Dendritic cell treated with granulocyte-macrophage colony-stimulating factor and Interleukin-4, amounts not matched to agents 40 ng/mL and 50 ng/mL, for 4 days (primary cell): ENCODE measurements at regions not wholly inside any gene's neighbourhood (a gene's known extent, or its start where the extent isn't known, plus 50 kb on each side); places are given as distances from the start of the nearest gene placed in this dataset.

Experiments
- H3K27ac Mint-ChIP-seq: one replicate; pipeline ENCODE4 v1.8.0; 2022; ENCODE audit warnings: mild to moderate bottlenecking, mixed read lengths
- H3K27me3 Mint-ChIP-seq: one replicate; pipeline ENCODE4 v1.8.0; 2022; ENCODE audit warnings: mild to moderate bottlenecking, mixed read lengths
- H3K36me3 Mint-ChIP-seq: one replicate; pipeline ENCODE4 v1.8.0; 2022; ENCODE audit warnings: low read depth, mixed read lengths
- H3K4me1 Mint-ChIP-seq: one replicate; pipeline ENCODE4 v1.8.0; 2022; ENCODE audit warnings: low read depth, mixed read lengths
- H3K4me3 Mint-ChIP-seq: one replicate; pipeline ENCODE4 v1.8.0; 2022; ENCODE audit warnings: mild to moderate bottlenecking, moderate library complexity, mixed read lengths
- H3K9me3 Mint-ChIP-seq: one replicate; pipeline ENCODE4 v1.8.0; 2022; ENCODE audit warnings: mixed read lengths
- intact Hi-C: fragments of 100-400 bp; cut with micrococcal nuclease; formaldehyde crosslinking; loops from one replicate; pipeline ENCODE4 v1.15.0; 2022

GRCh38 chr16:6309271-6309670, 1023.4 kb upstream of the RBFOX1 start:
- H3K4me1 Mint-ChIP-seq = no peaks in the 10 kb centered on the region
- H3K36me3 Mint-ChIP-seq = no peaks in the 10 kb centered on the region
- no peak overlapping the region for H3K27ac Mint-ChIP-seq
- no peaks in the 10 kb centered on the region for H3K27me3 Mint-ChIP-seq
- intact Hi-C loops = no loop called here
- H3K9me3 Mint-ChIP-seq = peaks cover 15% of the 10 kb centered on the region
- no peak overlapping the region for H3K4me3 Mint-ChIP-seq

GRCh38 chr16:6308176-6308575, 1024.5 kb upstream of the RBFOX1 start:
- Mint-ChIP-seq H3K36me3 (no peaks in the 10 kb centered on the region), H3K4me1 (no peaks in the 10 kb centered on the region), H3K27ac (no peak overlapping the region), H3K27me3 (no peaks in the 10 kb centered on the region), H3K9me3 (peaks cover 10% of the 10 kb centered on the region), H3K4me3 (no peak overlapping the region)
- intact Hi-C loops = no loop called here

GRCh38 chr16:6300523-6300922, 1032.1 kb upstream of the RBFOX1 start:
- H3K27me3 Mint-ChIP-seq = no peaks in the 10 kb centered on the region
- H3K4me1 Mint-ChIP-seq = no peaks in the 10 kb centered on the region
- intact Hi-C loops = no loop called here
- no peak overlapping the region for H3K4me3 Mint-ChIP-seq
- H3K27ac Mint-ChIP-seq = no peak overlapping the region
- H3K9me3 Mint-ChIP-seq = peaks cover 27% of the 10 kb centered on the region
- no peaks in the 10 kb centered on the region for H3K36me3 Mint-ChIP-seq

GRCh38 chr16:6297666-6298410, 1034.8 kb upstream of the RBFOX1 start:
- Mint-ChIP-seq H3K27ac (no peak overlapping the region), H3K4me1 (no peaks in the 10 kb centered on the region), H3K4me3 (no peak overlapping the region), H3K9me3 (peaks cover 27% of the 10 kb centered on the region), H3K36me3 (no peaks in the 10 kb centered on the region), H3K27me3 (no peaks in the 10 kb centered on the region)
- intact Hi-C loops = no loop called here

- Mint-ChIP-seq H3K9me3 (peaks cover 14% of the 10 kb centered on the region), H3K27me3 (no peaks in the 10 kb centered on the region), H3K4me3 (no peak overlapping the region), H3K36me3 (no peaks in the 10 kb centered on the region), H3K27ac (no peak overlapping the region), H3K4me1 (no peaks in the 10 kb centered on the region)
- intact Hi-C loops = no loop called here
Measured at GRCh38 chr16:6286176-6286575, 1046.5 kb upstream of the RBFOX1 start.

- Mint-ChIP-seq H3K4me1 (no peaks in the 10 kb centered on the region), H3K36me3 (no peaks in the 10 kb centered on the region), H3K27ac (no peak overlapping the region), H3K9me3 (peaks cover 4% of the 10 kb centered on the region), H3K4me3 (no peak overlapping the region), H3K27me3 (no peaks in the 10 kb centered on the region)
- intact Hi-C loops = no loop called here
Measured at GRCh38 chr16:6284731-6285130, 1047.9 kb upstream of the RBFOX1 start.

- Mint-ChIP-seq H3K27me3 (no peaks in the 10 kb centered on the region), H3K36me3 (no peaks in the 10 kb centered on the region), H3K4me1 (no peaks in the 10 kb centered on the region), H3K27ac (no peak overlapping the region), H3K9me3 (no peaks in the 10 kb centered on the region), H3K4me3 (no peak overlapping the region)
- intact Hi-C loops = no loop called here
Measured at GRCh38 chr16:6281994-6282393, 1050.7 kb upstream of the RBFOX1 start.

- Mint-ChIP-seq H3K4me3 (no peak overlapping the region), H3K27me3 (no peaks in the 10 kb centered on the region), H3K36me3 (no peaks in the 10 kb centered on the region), H3K4me1 (no peaks in the 10 kb centered on the region), H3K9me3 (no peaks in the 10 kb centered on the region), H3K27ac (no peak overlapping the region)
- intact Hi-C loops = no loop called here
Measured at GRCh38 chr16:6281274-6281673, 1051.4 kb upstream of the RBFOX1 start.

- Mint-ChIP-seq H3K27ac (no peak overlapping the region), H3K9me3 (no peaks in the 10 kb centered on the region), H3K4me3 (no peak overlapping the region), H3K27me3 (no peaks in the 10 kb centered on the region), H3K36me3 (no peaks in the 10 kb centered on the region), H3K4me1 (no peaks in the 10 kb centered on the region)
- intact Hi-C loops = no loop called here
Measured at GRCh38 chr16:6280055-6280454, 1052.6 kb upstream of the RBFOX1 start.

GRCh38 chr16:6279286-6279685, 1053.4 kb upstream of the RBFOX1 start:
- Mint-ChIP-seq H3K36me3 (no peaks in the 10 kb centered on the region), H3K27ac (no peak overlapping the region), H3K9me3 (peaks cover 5% of the 10 kb centered on the region), H3K4me1 (no peaks in the 10 kb centered on the region), H3K27me3 (no peaks in the 10 kb centered on the region), H3K4me3 (no peak overlapping the region)
- intact Hi-C loops = no loop called here

- no peaks in the 10 kb centered on the region for H3K27me3 Mint-ChIP-seq
- H3K36me3 Mint-ChIP-seq = no peaks in the 10 kb centered on the region
- H3K9me3 Mint-ChIP-seq = peaks cover 9% of the 10 kb centered on the region
Measured at GRCh38 chr16:6274351-6274750, 1058.3 kb upstream of the RBFOX1 start.

GRCh38 chr16:6267682-6268081, 1065.0 kb upstream of the RBFOX1 start:
- H3K36me3 Mint-ChIP-seq = no peaks in the 10 kb centered on the region
- no peak overlapping the region for H3K27ac Mint-ChIP-seq
- H3K9me3 Mint-ChIP-seq = peaks cover 9% of the 10 kb centered on the region
- intact Hi-C loops = no loop called here
- H3K4me3 Mint-ChIP-seq = no peak overlapping the region
- H3K27me3 Mint-ChIP-seq = no peaks in the 10 kb centered on the region
- H3K4me1 Mint-ChIP-seq = no peaks in the 10 kb centered on the region

More at GRCh38 chr16:6274351-6274750, 1058.3 kb upstream of the RBFOX1 start:
- H3K27ac Mint-ChIP-seq = no peak overlapping the region
- no peak overlapping the region for H3K4me3 Mint-ChIP-seq
- intact Hi-C loops = no loop called here
- H3K4me1 Mint-ChIP-seq = no peaks in the 10 kb centered on the region

- H3K36me3 Mint-ChIP-seq = no peaks in the 10 kb centered on the region
- H3K4me3 Mint-ChIP-seq = no peak overlapping the region
- no peaks in the 10 kb centered on the region for H3K27me3 Mint-ChIP-seq
- H3K9me3 Mint-ChIP-seq = peaks cover 9% of the 10 kb centered on the region
- no peaks in the 10 kb centered on the region for H3K4me1 Mint-ChIP-seq
- H3K27ac Mint-ChIP-seq = no peak overlapping the region
- intact Hi-C loops = no loop called here
Measured at GRCh38 chr16:6266703-6267102, 1065.9 kb upstream of the RBFOX1 start.

GRCh38 chr16:6265968-6266367, 1066.7 kb upstream of the RBFOX1 start:
- Mint-ChIP-seq H3K27ac (no peak overlapping the region), H3K9me3 (peaks cover 9% of the 10 kb centered on the region), H3K36me3 (no peaks in the 10 kb centered on the region), H3K4me3 (no peak overlapping the region), H3K27me3 (no peaks in the 10 kb centered on the region), H3K4me1 (no peaks in the 10 kb centered on the region)
- intact Hi-C loops = no loop called here

GRCh38 chr16:6258056-6258455, 1074.6 kb upstream of the RBFOX1 start:
- intact Hi-C loops = no loop called here
- no peaks in the 10 kb centered on the region for H3K4me1 Mint-ChIP-seq
- H3K27me3 Mint-ChIP-seq = no peaks in the 10 kb centered on the region
- no peak overlapping the region for H3K4me3 Mint-ChIP-seq
- H3K36me3 Mint-ChIP-seq = no peaks in the 10 kb centered on the region
- no peak overlapping the region for H3K27ac Mint-ChIP-seq
- H3K9me3 Mint-ChIP-seq = peaks cover 33% of the 10 kb centered on the region
